DND-41 (cell line): ENCODE measurements at regions not wholly inside any gene's neighbourhood (a gene's known extent, or its start where the extent isn't known, plus 50 kb on each side); places are given as distances from the start of the nearest gene placed in this dataset.

Source experiments
- CTCF ChIP-seq: IDR thresholded peaks from 2 replicates; pipeline ENCODE4 v1.5.1; 2012; ENCODE audit warnings: borderline replicate concordance, low read length, moderate library complexity, mild to moderate bottlenecking; ENCODE audit not compliant: poor library complexity, severe bottlenecking; ENCODE audit errors: extremely low read depth
- EZH2 ChIP-seq: IDR thresholded peaks from 3 replicates; pipeline ENCODE4 v1.6.1; 2012; ENCODE audit warnings: borderline replicate concordance, low read depth, mild to moderate bottlenecking, moderate library complexity, low read length, inconsistent platforms; ENCODE audit not compliant: severe bottlenecking

- TF ChIP-seq CTCF: no peak
- TF ChIP-seq EZH2: no peak
Measured at GRCh38 chr9:79800578-79800977, 228.8 kb downstream of the TLE4 start.
